ENCODE measurements at regions not wholly inside any gene's neighbourhood (a gene's known extent, or its start where the extent isn't known, plus 50 kb on each side); places are given as distances from the start of the nearest gene placed in this dataset.

DNA sequence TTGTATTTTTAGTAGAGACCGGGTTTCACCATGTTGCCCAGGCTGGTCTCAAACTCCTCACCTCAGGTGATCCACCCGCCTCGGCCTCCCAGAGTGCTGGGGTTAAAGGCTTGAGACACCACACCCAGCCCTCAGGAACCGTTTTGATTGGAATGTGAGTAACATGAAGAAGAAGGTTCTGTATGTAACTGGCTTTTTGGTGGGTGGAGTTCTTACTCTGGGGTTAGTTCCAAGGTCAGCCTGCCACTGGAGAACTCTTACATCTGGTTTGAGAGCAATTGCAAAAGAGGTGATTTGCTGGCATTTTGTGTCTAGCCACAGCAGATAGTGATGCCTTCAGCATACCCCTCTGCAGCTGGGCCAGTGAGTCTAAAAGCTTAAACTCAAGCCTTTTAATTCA lies 457.8 kb upstream of the VSTM2A start:
- TF ChIP-seq, protein P1, sequence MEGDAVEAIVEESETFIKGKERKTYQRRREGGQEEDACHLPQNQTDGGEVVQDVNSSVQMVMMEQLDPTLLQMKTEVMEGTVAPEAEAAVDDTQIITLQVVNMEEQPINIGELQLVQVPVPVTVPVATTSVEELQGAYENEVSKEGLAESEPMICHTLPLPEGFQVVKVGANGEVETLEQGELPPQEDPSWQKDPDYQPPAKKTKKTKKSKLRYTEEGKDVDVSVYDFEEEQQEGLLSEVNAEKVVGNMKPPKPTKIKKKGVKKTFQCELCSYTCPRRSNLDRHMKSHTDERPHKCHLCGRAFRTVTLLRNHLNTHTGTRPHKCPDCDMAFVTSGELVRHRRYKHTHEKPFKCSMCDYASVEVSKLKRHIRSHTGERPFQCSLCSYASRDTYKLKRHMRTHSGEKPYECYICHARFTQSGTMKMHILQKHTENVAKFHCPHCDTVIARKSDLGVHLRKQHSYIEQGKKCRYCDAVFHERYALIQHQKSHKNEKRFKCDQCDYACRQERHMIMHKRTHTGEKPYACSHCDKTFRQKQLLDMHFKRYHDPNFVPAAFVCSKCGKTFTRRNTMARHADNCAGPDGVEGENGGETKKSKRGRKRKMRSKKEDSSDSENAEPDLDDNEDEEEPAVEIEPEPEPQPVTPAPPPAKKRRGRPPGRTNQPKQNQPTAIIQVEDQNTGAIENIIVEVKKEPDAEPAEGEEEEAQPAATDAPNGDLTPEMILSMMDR (conservative IDR thresholded peaks at IDR 0.05; ENCODE audit: low read depth, low read length) = no peak
- DNase-seq (ENCODE audit: low read depth) = no peak
- no peak overlapping the region for H3K4me3 ChIP-seq (ENCODE audit: low read length)

- TF ChIP-seq, protein P1 (conservative IDR thresholded peaks at IDR 0.05; ENCODE audit: low read depth, low read length) = no peak
- DNase-seq (ENCODE audit: low read depth) = no peak
- H3K4me3 ChIP-seq (ENCODE audit: low read length) = no peak overlapping the region
Observed at GRCh38 chr7:54090652-54091213, 451.4 kb upstream of the VSTM2A start.

DNA sequence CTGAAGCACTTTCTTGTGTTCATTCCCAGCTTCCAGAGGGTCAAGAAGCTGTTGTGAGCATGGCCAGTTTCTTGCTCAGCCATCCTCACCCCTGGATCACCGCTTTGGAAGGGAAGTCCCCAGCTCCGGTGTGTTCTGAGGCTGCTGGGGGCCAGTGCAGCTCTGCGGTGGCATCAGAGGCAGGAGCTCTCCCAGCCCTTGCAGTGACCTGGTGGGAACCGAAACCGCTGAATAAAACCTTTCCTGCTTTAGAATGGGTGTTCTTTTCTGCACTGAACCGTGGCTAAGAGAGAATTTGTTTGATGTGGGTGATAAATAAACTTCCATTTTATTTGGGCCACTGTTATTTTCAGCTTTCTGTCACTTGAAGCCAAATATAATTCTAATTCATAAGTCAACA lies 450.9 kb upstream of the VSTM2A start:
- no peak overlapping the region for H3K4me3 ChIP-seq (ENCODE audit: low read length)
- TF ChIP-seq, protein P1 (conservative IDR thresholded peaks at IDR 0.05; ENCODE audit: low read depth, low read length) = no peak
- DNase-seq (ENCODE audit: low read depth) = no peak

GRCh38 chr7:54097886-54098285 lies 444.3 kb upstream of the VSTM2A start:
- TF ChIP-seq, protein P1 (conservative IDR thresholded peaks at IDR 0.05; ENCODE audit: low read depth, low read length) = no peak
- DNase-seq (ENCODE audit: low read depth) = no peak
- H3K4me3 ChIP-seq (ENCODE audit: low read length) = no peak overlapping the region

GRCh38 chr7:54109501-54109900 lies 432.7 kb upstream of the VSTM2A start:
- TF ChIP-seq, protein P1 (conservative IDR thresholded peaks at IDR 0.05; ENCODE audit: low read depth, low read length) = no peak
- no peak overlapping the region for H3K4me3 ChIP-seq (ENCODE audit: low read length)
- no peak for DNase-seq (ENCODE audit: low read depth)

DNA sequence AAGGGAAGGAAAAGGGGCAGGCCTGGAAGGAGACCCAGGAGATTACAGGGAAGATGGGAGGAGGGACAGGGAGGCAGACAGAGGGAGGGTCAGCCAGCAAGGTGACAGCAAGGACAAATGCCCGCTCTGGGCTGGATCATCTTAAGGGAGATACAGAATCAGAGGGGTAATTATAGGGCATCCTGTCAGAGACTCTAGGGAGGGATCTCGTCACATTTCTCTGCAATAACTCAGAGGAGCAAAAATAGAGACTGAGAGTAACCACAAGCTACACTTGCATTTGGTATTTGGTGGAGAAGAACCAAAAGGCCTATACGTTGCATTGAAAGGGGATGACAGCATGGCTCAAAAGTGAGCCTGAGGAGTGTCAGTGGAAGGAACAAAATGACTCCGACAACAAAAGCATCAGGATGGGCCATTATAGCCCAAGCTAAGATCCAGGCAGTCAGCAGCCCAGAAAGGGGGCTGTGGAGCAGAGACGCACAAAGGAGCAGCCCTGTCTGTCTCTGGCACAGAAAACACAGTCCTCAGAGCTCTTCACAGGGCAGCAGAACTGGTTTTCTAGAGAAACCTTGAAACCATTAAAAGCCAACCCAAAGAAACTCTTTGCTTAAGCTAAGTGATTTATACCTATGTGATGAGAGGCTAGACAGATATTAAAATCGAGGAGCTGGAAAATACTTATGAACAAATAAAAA lies 430.2 kb upstream of the VSTM2A start:
- DNase-seq (ENCODE audit: low read depth) = no peak
- TF ChIP-seq, protein P1 (conservative IDR thresholded peaks at IDR 0.05; ENCODE audit: low read depth, low read length) = no peak
- H3K4me3 ChIP-seq (ENCODE audit: low read length) = no peak overlapping the region

DNA sequence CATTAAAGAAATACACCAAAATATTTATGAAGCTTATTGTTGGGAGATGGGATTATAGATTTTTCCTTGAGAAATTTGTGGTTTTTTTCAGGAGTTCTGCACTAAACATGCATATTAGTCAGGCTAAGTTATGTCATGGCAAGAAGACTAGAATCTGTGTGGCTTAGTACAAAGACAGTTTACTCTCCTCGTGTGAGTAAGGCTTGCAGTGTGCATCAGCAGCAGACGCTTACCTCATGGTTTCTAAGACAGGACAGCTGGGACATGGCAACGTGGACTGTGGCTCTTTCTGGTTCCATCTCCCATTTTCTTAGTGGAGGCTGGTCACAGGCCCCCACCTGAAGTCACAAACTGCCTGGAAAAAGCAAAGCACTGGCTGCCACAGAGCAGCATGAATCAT lies 429.6 kb upstream of the VSTM2A start:
- no peak for DNase-seq (ENCODE audit: low read depth)

More for the DNA sequence above, 429.6 kb upstream of the VSTM2A start:
- no peak overlapping the region for H3K4me3 ChIP-seq (ENCODE audit: low read length)
- TF ChIP-seq, protein P1 (conservative IDR thresholded peaks at IDR 0.05; ENCODE audit: low read depth, low read length) = no peak

Measured in retinal pigment epithelial cell (primary cell).